Activated CD8-positive, alpha-beta memory T cell treated with anti-CD3 and anti-CD28 coated beads, Interleukin-2, amount 10 ng/mL, durations not matched to agents 7 days and 5 days (primary cell): ENCODE measurements at regions not wholly inside any gene's neighbourhood (a gene's known extent, or its start where the extent isn't known, plus 50 kb on each side); places are given as distances from the start of the nearest gene placed in this dataset.
"Not testable (repeated sequence)": the region's sequence is repeated elsewhere in the genome, so short reads cannot be mapped to it uniquely, and the experiment has no call there.

Experiments
- ATAC-seq: fragments of 150-1000 bp; cut with Tn5 transposase; one replicate; pipeline ENCODE4 v1.10.0; 2021; ENCODE audit warnings: moderate library complexity
- CTCF ChIA-PET: fragments of 350-600 bp; sonication (Branson Sonifier 250); formaldehyde crosslinking; loops from one replicate; lab custom pipeline; 2021; ENCODE audit warnings: antibody characterized with exemption; lab: Charles Lee
- DNase-seq: peaks from one replicate; pipeline ENCODE4 v3.0.0-alpha.2; 2020
- H3K27ac Mint-ChIP-seq: one replicate; pipeline ENCODE4 v1.8.0; 2021; ENCODE audit warnings: mild to moderate bottlenecking, mixed read lengths
- H3K27me3 Mint-ChIP-seq: one replicate; pipeline ENCODE4 v1.8.0; 2021; ENCODE audit warnings: mixed read lengths
- H3K36me3 Mint-ChIP-seq: one replicate; pipeline ENCODE4 v1.8.0; 2021; ENCODE audit warnings: mild to moderate bottlenecking, mixed read lengths
- H3K4me1 Mint-ChIP-seq: one replicate; pipeline ENCODE4 v1.8.0; 2021; ENCODE audit warnings: mixed read lengths
- H3K4me3 Mint-ChIP-seq: one replicate; pipeline ENCODE4 v1.8.0; 2021; ENCODE audit warnings: mild to moderate bottlenecking, moderate library complexity, mixed read lengths
- H3K9me3 Mint-ChIP-seq: one replicate; pipeline ENCODE4 v1.8.0; 2022; ENCODE audit warnings: low read depth, mixed read lengths

DNA sequence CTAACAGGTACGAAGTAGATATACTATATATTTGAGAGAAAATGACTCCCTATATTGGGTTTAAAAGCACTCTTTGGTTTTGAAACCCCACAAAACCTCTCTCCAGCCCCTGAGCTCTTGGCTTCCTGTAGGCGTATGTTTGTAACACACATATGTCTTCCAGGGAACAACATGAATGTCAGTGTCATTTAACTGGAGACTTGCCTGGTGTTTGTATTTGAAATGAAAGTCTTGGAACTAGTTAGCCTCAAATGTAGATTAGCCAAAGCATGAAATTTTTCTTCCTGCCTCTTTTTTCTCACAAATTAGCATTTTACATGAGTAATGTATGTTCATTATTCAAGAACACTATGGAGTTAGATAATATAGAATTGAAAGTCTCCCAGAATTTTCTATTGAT is 411.8 kb upstream of the ASIC2 start:
- CTCF ChIA-PET = no interaction called here
- no peaks in the 10 kb centered on the region for H3K4me1 Mint-ChIP-seq
- peaks cover 2% of the 10 kb centered on the region for H3K27me3 Mint-ChIP-seq

DNA sequence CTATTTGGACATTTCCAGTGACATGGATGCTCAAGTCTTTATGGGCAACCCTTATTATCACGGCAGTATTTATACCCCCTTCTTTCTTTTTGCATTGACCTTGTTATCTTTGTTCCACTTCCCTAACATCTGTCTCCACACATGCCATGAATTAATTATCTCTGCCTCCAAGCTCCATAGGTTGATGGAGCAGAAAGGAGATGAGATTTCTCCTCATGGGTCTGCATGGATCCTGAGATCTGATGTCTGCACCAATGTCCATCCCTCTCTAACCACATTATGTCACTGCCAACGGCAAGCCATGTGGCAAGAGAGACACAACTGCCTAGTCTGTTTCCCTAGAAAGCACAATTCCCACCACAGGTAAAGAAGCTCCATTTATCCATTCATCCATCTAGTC is 416.8 kb upstream of the ASIC2 start:
- Mint-ChIP-seq H3K27ac (no peak overlapping the region), H3K9me3 (no peaks in the 10 kb centered on the region), H3K27me3 (peaks cover 2% of the 10 kb centered on the region), H3K4me1 (no peaks in the 10 kb centered on the region), H3K4me3 (no peak overlapping the region), H3K36me3 (no peaks in the 10 kb centered on the region)
- ATAC-seq = no peak
- DNase-seq = no peak
- CTCF ChIA-PET = no interaction called here

More for the DNA sequence above, 411.8 kb upstream of the ASIC2 start:
- DNase-seq (no peak), ATAC-seq (no peak)
- Mint-ChIP-seq H3K36me3 (no peaks in the 10 kb centered on the region), H3K9me3 (no peaks in the 10 kb centered on the region), H3K27ac (no peak overlapping the region), H3K4me3 (no peak overlapping the region)

DNA sequence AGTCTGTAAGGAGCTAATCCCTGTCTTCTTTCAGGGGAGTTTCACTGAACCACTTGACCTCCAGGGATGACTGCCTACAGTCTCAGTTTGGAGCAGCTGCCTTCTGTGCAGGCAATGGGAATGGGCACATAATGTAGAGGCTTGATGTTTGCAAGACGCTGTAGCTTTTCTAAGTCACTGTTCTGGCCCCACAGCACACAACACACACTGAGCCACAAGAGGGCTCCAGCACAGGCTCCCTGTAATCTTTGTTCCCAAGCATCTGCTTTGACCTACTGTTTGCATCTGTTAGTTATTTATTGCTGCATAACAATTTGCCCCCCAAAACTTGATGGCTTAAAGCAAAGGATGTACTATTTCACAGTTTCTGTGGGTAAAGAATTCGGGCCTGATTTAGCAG is 419.0 kb upstream of the ASIC2 start:
- ATAC-seq = no peak
- Mint-ChIP-seq H3K36me3 (no peaks in the 10 kb centered on the region), H3K9me3 (no peaks in the 10 kb centered on the region), H3K4me1 (no peaks in the 10 kb centered on the region), H3K27ac (no peak overlapping the region), H3K4me3 (no peak overlapping the region), H3K27me3 (peaks cover 4% of the 10 kb centered on the region)
- CTCF ChIA-PET = no interaction called here
- no peak for DNase-seq

DNA sequence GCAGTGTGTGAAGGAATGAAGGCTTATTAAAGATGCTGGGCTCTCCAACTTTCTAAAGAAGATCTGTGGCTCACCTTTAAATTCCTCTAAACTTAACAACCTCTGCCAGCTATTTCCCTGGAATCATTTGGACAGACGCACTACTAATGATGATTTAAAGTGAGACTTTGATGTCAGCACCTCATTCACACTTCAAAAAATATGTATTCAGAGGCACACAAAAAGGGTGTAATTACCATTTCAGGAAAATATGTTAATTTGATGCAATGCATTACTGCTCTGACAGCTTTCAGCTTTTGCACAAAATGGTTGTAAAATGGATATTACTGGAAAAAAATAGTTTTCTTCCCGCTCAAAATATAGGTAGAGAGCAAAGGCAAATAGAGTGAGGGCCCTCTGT is 423.9 kb upstream of the ASIC2 start:
- no peaks in the 10 kb centered on the region for H3K36me3 Mint-ChIP-seq
- CTCF ChIA-PET = interaction anchor here (1.5 kb wide), 1 partner anchor 9 kb away, joined by 4 read pairs; no protein-coding TSS in a partner anchor

DNA sequence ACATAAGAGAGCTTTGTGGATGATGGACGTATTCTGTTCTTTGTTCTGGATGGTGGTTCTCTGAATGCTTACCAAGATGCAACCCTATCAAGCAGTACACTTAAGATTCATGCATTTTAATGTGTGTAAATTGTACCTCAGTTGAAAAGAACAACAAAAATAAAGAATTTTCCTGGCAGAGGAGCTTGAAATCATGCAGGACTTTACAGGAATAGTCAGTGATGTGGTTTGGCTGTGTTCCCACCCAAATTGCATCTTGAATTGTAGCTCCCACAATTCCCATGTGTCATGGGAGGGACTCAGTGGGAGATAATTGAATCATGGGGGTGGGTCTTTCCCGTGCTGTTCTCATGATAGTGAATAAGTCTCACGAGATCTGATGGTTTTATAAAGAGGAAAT is 430.6 kb upstream of the ASIC2 start:
- H3K4me1 Mint-ChIP-seq, H3K27ac Mint-ChIP-seq, H3K36me3 Mint-ChIP-seq, CTCF ChIA-PET, DNase-seq, H3K27me3 Mint-ChIP-seq, H3K9me3 Mint-ChIP-seq, H3K4me3 Mint-ChIP-seq, ATAC-seq: not testable (repeated sequence)

More for the DNA sequence above, 423.9 kb upstream of the ASIC2 start:
- Mint-ChIP-seq H3K4me1 (no peaks in the 10 kb centered on the region), H3K4me3 (no peak overlapping the region), H3K27me3 (peaks cover 2% of the 10 kb centered on the region), H3K27ac (no peak overlapping the region), H3K9me3 (no peaks in the 10 kb centered on the region)
- ATAC-seq (no peak), DNase-seq (no peak)

DNA sequence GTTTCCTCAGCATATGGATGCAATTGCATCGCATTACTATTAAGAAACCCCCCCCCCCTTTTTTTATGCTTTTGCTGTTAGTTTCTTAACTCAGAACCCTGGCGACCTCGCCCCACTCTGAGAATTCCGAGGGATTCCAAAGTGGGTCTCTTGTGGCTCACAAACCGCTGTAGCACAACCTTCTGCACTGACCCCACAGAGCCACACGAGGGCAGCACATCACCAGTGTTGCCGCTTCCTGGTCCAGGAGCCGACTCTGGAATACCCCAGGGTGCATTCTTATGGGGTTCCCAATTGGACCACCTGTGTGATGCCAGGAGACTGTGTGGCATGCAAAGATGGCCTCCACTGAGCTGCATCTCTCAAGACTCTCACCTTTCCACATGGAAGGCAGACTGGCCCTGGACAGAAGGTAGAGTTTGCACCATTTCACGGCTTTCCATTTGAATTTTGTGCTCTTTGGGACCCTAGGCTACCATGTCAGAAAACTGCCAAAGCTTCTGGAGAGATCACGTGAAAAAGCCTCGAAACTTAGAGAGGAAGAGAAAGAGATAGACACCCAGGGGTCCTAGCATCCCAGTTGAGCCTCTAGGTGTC is 432.7 kb upstream of the ASIC2 start:
- DNase-seq = no peak
- H3K27ac Mint-ChIP-seq = no peak overlapping the region
- H3K9me3 Mint-ChIP-seq = no peaks in the 10 kb centered on the region
- ATAC-seq = no peak
- H3K4me1 Mint-ChIP-seq = no peaks in the 10 kb centered on the region
- no peaks in the 10 kb centered on the region for H3K36me3 Mint-ChIP-seq
- H3K4me3 Mint-ChIP-seq = no peak overlapping the region
- H3K27me3 Mint-ChIP-seq = peaks cover 6% of the 10 kb centered on the region
- CTCF ChIA-PET = interaction anchor here (1.0 to 1.7 kb wide), 4 partner anchors 8 to 430 kb away, joined by 4 to 10 read pairs (median 4); no protein-coding TSS in a partner anchor

DNA sequence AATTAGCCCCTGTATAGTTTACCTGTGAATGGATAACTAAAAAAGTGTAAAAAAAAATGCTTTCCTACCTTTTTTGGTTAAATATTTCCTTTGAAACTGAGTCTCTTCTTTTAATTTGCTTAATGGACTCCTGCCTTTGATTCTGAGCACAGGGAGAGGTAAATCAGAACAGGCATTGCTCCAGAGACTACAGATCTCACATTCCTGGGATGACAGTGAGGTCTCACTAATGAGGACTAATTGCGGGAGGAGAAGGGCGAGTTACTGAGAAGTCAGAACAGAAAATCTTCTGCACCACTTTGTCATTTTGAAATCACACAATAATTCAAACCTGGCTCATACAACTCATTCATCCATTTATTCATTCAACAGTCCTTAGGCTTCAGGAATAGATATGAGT is 437.0 kb upstream of the ASIC2 start:
- no peaks in the 10 kb centered on the region for H3K9me3 Mint-ChIP-seq
- no peak for ATAC-seq
- H3K4me1 Mint-ChIP-seq = no peaks in the 10 kb centered on the region
- H3K27ac Mint-ChIP-seq = no peak overlapping the region
- CTCF ChIA-PET = no interaction called here
- no peak overlapping the region for H3K4me3 Mint-ChIP-seq
- no peak for DNase-seq
- no peaks in the 10 kb centered on the region for H3K36me3 Mint-ChIP-seq
- H3K27me3 Mint-ChIP-seq = peaks cover under 1% of the 10 kb centered on the region

DNA sequence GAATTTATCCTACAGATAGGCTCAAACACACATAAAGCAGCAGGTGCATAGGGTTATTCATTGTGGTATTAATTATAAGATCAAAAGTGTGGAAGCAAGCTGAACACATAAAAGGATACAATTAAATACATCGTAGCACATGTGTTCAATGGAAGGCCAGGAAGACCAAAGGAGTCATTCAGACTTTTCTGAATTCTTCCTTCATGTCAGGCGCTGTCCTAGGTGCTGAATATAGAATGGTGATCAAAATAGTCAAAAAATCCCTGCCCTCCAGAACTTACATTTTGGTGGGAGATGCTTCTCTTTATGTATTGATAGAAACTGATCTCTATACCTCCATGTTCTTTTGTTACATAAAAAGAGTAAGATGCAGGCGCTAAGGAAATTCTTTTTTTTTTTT is 439.0 kb upstream of the ASIC2 start:
- Mint-ChIP-seq H3K9me3 (no peaks in the 10 kb centered on the region), H3K4me1 (no peaks in the 10 kb centered on the region), H3K4me3 (no peak overlapping the region), H3K36me3 (no peaks in the 10 kb centered on the region), H3K27ac (no peak overlapping the region), H3K27me3 (no peaks in the 10 kb centered on the region)
- DNase-seq (no peak), ATAC-seq (no peak)
- CTCF ChIA-PET = no interaction called here

DNA sequence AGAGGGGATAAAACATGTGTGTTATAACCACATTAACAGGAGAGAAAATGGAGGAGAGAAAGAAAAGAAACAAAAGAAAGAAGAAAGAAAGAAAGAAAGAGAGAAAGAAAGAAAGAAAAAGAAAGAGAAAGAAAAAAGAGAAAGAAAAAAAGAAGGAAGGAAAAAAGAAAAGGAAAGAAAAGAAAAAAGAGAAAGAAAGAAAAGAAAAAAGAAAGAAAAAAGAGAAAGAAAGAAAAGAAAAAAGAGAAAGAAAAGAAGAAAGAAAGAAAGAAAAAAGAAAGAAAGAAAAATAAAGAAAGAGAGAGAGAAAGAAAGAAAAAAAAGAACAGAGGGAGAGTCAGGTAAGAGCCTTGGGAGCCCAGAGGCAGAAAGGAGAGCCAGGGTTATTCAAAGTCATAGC is 446.6 kb upstream of the ASIC2 start:
- Mint-ChIP-seq H3K4me1 (no peaks in the 10 kb centered on the region), H3K9me3 (no peaks in the 10 kb centered on the region), H3K27me3 (peaks cover 10% of the 10 kb centered on the region), H3K27ac (no peak overlapping the region), H3K4me3 (no peak overlapping the region), H3K36me3 (no peaks in the 10 kb centered on the region)
- DNase-seq (no peak), ATAC-seq (no peak)
- CTCF ChIA-PET = no interaction called here

DNA sequence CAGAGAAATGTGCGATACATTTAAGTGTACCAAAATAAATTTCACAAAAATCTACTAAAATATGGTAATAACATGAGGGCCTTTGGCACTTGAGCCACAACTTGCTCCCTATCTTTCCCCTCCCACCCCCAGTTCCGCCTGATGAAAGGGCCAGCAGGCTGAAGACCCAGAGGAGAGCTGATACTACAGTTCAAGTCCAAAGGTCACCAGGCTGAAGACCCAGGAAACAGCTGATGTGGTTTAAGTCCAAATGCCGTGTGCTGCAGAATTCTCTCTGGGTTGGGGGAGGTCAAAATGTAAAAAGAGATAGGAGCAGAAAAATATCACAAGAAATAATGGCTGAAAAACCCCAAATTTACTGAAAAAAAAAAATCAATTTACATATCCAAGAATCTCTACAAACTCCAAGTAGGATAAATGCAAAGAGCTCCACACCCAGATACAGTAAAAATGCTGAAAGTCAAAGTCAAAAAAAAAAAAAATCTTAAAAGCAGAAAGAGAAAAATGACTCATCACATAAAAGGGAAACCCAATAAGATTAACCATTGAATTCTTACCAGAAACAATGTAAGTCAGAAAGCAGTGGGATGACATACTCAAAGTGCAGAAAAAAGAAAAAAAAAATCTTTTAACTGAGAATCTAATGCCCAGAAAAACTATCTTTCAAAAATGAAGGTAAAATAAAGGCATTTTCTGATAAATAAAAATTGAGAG is 452.1 kb upstream of the ASIC2 start:
- no peaks in the 10 kb centered on the region for H3K9me3 Mint-ChIP-seq
- DNase-seq (no peak), ATAC-seq (no peak)
- peaks cover 8% of the 10 kb centered on the region for H3K27me3 Mint-ChIP-seq
- no peak overlapping the region for H3K27ac Mint-ChIP-seq
- no peak overlapping the region for H3K4me3 Mint-ChIP-seq
- CTCF ChIA-PET = no interaction called here
- H3K36me3 Mint-ChIP-seq = no peaks in the 10 kb centered on the region
- H3K4me1 Mint-ChIP-seq = no peaks in the 10 kb centered on the region

DNA sequence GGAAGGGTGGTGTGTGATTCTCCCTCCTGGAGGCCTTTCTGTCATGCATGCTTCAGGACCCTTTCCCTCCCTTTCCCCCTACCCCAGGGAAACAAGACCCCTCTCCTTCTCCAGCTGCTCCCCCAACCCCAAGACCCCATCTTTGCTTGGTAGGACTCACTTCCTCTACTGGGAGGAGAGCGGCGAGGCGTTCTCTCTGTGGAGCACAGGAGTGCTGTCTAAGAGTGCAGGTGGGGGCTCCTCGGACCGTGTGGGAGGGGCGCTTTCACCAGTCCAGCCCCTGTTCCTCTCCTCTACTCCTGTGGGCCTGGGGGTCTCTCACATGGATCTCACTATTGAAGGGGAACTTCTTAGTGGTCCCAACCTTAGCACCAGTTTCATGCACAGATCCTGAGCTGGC is 456.1 kb upstream of the ASIC2 start:
- DNase-seq = no peak
- Mint-ChIP-seq H3K4me3 (no peak overlapping the region), H3K27ac (no peak overlapping the region), H3K27me3 (peaks cover 27% of the 10 kb centered on the region), H3K36me3 (no peaks in the 10 kb centered on the region), H3K9me3 (no peaks in the 10 kb centered on the region), H3K4me1 (peaks cover 8% of the 10 kb centered on the region)
- no peak for ATAC-seq
- CTCF ChIA-PET = interaction anchor here (1.9 kb wide), 1 partner anchor 24 kb away, joined by 4 read pairs; no protein-coding TSS in a partner anchor

DNA sequence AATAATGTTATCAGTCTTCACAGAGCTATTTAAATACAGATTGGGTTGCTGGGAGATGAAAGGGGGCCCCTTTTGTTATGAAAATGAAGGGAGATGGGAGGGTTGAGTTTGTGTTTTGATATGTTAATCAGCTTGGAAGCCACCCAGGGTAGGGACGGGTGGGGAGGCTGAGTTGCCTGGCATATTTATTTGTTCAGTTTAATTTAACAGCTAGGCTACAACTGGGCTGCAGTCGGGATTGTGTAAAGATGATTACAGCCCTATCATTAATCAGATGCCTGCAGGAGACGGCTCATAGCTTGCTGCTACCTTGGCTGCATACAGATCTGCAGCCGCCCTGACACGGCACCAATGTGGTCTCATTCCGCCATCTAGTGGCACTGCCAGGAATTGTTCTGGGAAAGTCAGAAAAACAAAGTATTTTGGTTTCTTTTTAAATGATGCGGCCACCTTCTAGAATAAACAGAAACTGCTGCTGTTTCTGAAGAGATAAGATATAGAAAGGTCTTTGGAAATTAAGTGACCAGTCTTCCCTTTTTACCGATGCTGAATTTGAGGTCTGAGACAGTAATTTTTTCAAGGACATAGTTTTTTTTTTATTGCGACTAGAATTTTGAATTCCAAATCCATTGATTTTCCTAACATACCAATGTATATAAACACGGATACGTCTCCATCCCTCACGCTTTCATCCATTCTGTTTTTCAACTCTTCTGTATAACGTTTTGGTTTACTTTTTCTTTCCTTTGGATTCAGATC is 458.0 kb upstream of the ASIC2 start:
- peaks cover 22% of the 10 kb centered on the region for H3K27me3 Mint-ChIP-seq
- DNase-seq = peak; percentile 79
- no peaks in the 10 kb centered on the region for H3K9me3 Mint-ChIP-seq
- peaks cover 8% of the 10 kb centered on the region for H3K4me1 Mint-ChIP-seq
- H3K4me3 Mint-ChIP-seq = peak overlapping the region; percentile 38
- ATAC-seq = peak; percentile 75
- no peak overlapping the region for H3K27ac Mint-ChIP-seq
- CTCF ChIA-PET = interaction anchor here (0.7 to 2.1 kb wide), 9 partner anchors 13 to 700 kb away, joined by 3 to 10 read pairs (median 5); no protein-coding TSS in a partner anchor
- H3K36me3 Mint-ChIP-seq = no peaks in the 10 kb centered on the region

DNA sequence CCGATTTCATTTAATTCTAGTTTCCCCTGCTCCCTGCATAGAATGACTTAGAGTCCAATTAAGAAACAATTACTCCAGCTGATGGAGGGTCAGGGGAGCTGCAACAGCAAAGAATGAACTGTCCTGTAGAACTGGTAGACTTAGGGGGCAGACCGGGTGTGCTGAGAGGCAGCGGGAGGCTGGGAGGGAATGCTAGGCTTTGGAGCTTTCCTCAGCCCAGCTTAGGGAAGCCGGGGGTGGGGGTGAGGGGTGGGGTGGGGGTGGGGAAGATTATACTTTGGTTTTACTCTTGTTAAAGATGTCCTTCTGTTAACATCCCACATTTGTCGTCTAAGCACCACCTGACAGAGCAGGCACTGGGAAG is 458.6 kb upstream of the ASIC2 start:
- Mint-ChIP-seq H3K9me3 (no peaks in the 10 kb centered on the region), H3K27ac (no peak overlapping the region), H3K36me3 (no peaks in the 10 kb centered on the region), H3K27me3 (peaks cover 22% of the 10 kb centered on the region), H3K4me3 (peak overlapping the region; percentile 38), H3K4me1 (peaks cover 8% of the 10 kb centered on the region)
- CTCF ChIA-PET = interaction anchor here (0.6 to 2.1 kb wide), 6 partner anchors 26 to 231 kb away, joined by 3 to 10 read pairs (median 6); no protein-coding TSS in a partner anchor
- no peak for DNase-seq
- no peak for ATAC-seq
